ENCODE measurements at regions not wholly inside any gene's neighbourhood (a gene's known extent, or its start where the extent isn't known, plus 50 kb on each side); places are given as distances from the start of the nearest gene placed in this dataset.

GRCh38 chr20:22729616-22730236, 145.4 kb upstream of the FOXA2 start:
- TF ChIP-seq CTCF (IDR thresholded peaks at IDR 0.05) (no peak), POLR2A (IDR thresholded peaks at IDR 0.05) (no peak)

Data from adrenal gland (tissue), 5 donors.